ENCODE measurements at regions not wholly inside any gene's neighbourhood (a gene's known extent, or its start where the extent isn't known, plus 50 kb on each side); places are given as distances from the start of the nearest gene placed in this dataset.

DNA sequence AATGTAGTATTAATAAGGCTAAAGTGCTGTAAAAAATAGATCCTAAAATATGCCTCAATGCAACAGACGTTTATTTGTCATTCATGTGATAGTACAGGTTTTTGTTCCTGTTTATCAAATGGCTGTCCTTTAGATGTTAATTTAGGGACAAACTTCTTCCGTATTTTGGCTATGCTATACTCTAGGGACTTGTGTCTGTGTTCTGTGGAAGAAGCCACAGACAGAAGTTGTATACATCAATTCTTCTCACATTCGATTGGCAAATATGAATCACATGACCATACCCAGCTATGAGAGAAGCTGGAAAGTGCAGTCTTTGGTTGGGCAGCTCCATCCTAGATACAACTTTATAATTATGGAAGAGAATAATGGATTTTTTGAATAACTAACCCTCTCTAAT lies 232.7 kb upstream of the SNX7 start:
- H3K27me3 ChIP-seq = no peaks in the 10 kb centered on the region
- no peak for DNase-seq (ENCODE audit: low read depth in 1 of 2, low spot score in 1 of 2)
- no peak overlapping the region for H3K4me3 ChIP-seq
- no peak overlapping the region for H3K27ac ChIP-seq
- H3K36me3 ChIP-seq = no peaks in the 10 kb centered on the region
- no peaks in the 10 kb centered on the region for H3K4me1 ChIP-seq (ENCODE audit: low read depth)
- no peaks in the 10 kb centered on the region for H3K9me3 ChIP-seq (ENCODE audit: low read depth)
- TF ChIP-seq, protein P1, sequence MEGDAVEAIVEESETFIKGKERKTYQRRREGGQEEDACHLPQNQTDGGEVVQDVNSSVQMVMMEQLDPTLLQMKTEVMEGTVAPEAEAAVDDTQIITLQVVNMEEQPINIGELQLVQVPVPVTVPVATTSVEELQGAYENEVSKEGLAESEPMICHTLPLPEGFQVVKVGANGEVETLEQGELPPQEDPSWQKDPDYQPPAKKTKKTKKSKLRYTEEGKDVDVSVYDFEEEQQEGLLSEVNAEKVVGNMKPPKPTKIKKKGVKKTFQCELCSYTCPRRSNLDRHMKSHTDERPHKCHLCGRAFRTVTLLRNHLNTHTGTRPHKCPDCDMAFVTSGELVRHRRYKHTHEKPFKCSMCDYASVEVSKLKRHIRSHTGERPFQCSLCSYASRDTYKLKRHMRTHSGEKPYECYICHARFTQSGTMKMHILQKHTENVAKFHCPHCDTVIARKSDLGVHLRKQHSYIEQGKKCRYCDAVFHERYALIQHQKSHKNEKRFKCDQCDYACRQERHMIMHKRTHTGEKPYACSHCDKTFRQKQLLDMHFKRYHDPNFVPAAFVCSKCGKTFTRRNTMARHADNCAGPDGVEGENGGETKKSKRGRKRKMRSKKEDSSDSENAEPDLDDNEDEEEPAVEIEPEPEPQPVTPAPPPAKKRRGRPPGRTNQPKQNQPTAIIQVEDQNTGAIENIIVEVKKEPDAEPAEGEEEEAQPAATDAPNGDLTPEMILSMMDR (IDR thresholded peaks at IDR 0.05; ENCODE audit: low read depth, low read length) = no peak

DNA sequence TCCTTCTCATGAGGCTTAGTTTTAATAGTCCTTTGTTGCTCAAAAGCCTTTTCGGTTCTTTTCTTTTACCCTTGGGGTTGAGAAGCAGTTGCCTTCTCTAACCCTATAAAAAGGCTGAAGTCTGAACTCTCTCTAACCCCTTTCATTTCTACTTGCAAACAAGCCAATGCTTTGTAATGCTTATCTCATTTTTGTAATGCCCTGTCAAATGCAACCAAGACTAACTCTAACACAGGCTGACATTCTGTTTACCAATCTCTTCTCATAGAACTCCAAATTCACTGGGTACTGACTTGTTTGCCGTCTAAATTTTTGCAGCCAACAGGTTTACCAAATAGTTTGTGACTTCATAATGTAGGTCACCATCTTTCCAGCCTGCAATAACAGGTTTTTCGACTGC lies 233.9 kb upstream of the SNX7 start:
- no peak for DNase-seq (ENCODE audit: low read depth in 1 of 2, low spot score in 1 of 2)
- Histone ChIP-seq H3K4me3 (no peak overlapping the region), H3K36me3 (no peaks in the 10 kb centered on the region), H3K9me3 (ENCODE audit: low read depth) (no peaks in the 10 kb centered on the region), H3K27me3 (no peaks in the 10 kb centered on the region), H3K27ac (no peak overlapping the region), H3K4me1 (ENCODE audit: low read depth) (no peaks in the 10 kb centered on the region)
- TF ChIP-seq, protein P1 (IDR thresholded peaks at IDR 0.05; ENCODE audit: low read depth, low read length) = no peak

DNA sequence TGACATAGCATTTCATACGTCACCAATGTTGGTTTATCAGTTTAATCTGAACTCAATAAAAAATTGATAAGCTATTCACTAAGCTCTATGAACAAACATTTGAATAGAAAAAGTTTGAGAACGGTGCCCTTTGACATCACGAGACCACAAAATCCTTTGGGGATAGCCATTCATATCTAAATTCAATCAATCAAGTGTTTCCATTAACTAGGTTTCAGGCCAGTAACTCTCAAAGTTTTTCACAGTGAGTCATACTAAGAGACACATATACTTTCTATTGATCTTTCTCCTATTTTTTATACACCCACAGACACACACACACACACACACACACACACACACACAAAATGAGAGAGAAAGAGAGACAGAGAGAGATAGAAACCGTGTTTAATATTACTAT lies 235.4 kb upstream of the SNX7 start:
- H3K4me1 ChIP-seq (ENCODE audit: low read depth) = no peaks in the 10 kb centered on the region
- no peak overlapping the region for H3K4me3 ChIP-seq
- H3K9me3 ChIP-seq (ENCODE audit: low read depth) = no peaks in the 10 kb centered on the region
- TF ChIP-seq, protein P1 (IDR thresholded peaks at IDR 0.05; ENCODE audit: low read depth, low read length) = no peak
- no peak overlapping the region for H3K27ac ChIP-seq
- H3K27me3 ChIP-seq = no peaks in the 10 kb centered on the region
- no peak for DNase-seq (ENCODE audit: low read depth in 1 of 2, low spot score in 1 of 2)
- H3K36me3 ChIP-seq = no peaks in the 10 kb centered on the region

DNA sequence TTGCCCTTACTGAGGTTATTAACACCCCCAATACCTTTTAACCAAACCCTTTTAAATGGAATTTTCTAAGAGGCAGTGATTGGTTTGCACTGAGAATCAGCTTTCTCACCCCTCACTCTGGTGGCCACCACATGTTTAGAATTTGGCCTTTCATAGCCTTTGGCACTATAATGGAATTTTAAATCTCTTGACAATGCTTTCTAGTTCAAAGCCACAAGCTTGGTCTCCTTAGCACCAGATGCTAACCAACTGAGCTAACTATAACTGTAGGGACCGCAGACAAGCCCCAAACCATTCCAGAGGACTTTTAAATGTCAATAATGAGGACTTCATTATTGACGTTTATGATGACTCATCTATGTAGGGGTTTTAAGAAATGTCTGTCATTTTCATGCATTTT lies 238.7 kb upstream of the SNX7 start:
- Histone ChIP-seq H3K9me3 (ENCODE audit: low read depth) (no peaks in the 10 kb centered on the region), H3K4me1 (ENCODE audit: low read depth) (no peaks in the 10 kb centered on the region), H3K27ac (no peak overlapping the region), H3K4me3 (no peak overlapping the region), H3K27me3 (no peaks in the 10 kb centered on the region), H3K36me3 (no peaks in the 10 kb centered on the region)
- DNase-seq (ENCODE audit: low read depth in 1 of 2, low spot score in 1 of 2) = no peak
- TF ChIP-seq, protein P1 (IDR thresholded peaks at IDR 0.05; ENCODE audit: low read depth, low read length) = no peak

DNA sequence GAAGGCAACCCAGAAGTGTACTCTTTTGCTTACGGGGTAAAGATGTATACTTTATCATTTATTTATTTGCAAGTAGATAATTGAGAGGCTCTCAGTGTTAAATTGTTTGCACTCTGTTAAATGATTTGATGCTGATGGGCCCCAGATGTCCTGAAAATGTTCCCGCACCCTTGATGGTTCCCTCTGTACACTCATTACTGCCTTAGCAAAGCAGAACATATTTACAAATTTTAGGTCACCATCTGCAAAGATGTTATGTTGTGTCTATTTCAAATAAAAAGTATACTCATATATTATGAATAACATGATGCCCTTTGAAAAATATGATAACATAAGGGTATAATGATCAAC lies 240.5 kb upstream of the SNX7 start:
- Histone ChIP-seq H3K9me3 (ENCODE audit: low read depth) (no peaks in the 10 kb centered on the region), H3K4me1 (ENCODE audit: low read depth) (no peaks in the 10 kb centered on the region), H3K27ac (no peak overlapping the region), H3K36me3 (no peaks in the 10 kb centered on the region), H3K4me3 (no peak overlapping the region), H3K27me3 (no peaks in the 10 kb centered on the region)
- TF ChIP-seq, protein P1 (IDR thresholded peaks at IDR 0.05; ENCODE audit: low read depth, low read length) = no peak
- DNase-seq (ENCODE audit: low read depth in 1 of 2, low spot score in 1 of 2) = no peak

Data from cardiac muscle cell (in vitro differentiated cells and primary cell).